H1 (cell line): ENCODE measurements at regions not wholly inside any gene's neighbourhood (a gene's known extent, or its start where the extent isn't known, plus 50 kb on each side); places are given as distances from the start of the nearest gene placed in this dataset.

Experiments
- CEBPB ChIP-seq: IDR thresholded peaks from 2 replicates; pipeline ENCODE4 v1.6.1; 2012; ENCODE audit warnings: low read depth, low read length
- CTCF ChIP-seq, 3 experiments: IDR thresholded peaks; 1 replicate in 2 of 3; 2 replicates in 1 of 3; pipeline versions ENCODE4 v1.5.1 to v1.6.1; 2011; ENCODE audit warnings: low read length in 3 of 3, mild to moderate bottlenecking in 3 of 3, inconsistent platforms in 2 of 3, low read depth in 1 of 3, moderate library complexity in 1 of 3; ENCODE audit not compliant: insufficient read depth in 1 of 3; ENCODE audit errors: control extremely low read depth in 1 of 3
- POLR2AphosphoS5 ChIP-seq: IDR thresholded peaks from 2 replicates; pipeline ENCODE4 v1.6.1; 2011; ENCODE audit warnings: low read depth, low read length
- TAF1 ChIP-seq: IDR thresholded peaks from 2 replicates; pipeline ENCODE4 v1.6.1; 2011; ENCODE audit warnings: mild to moderate bottlenecking, low read depth, low read length

- TF ChIP-seq CTCF (IDR thresholded peaks at IDR 0.05; ENCODE audit: control extremely low read depth in 1 of 3, insufficient read depth in 1 of 3, low read depth in 1 of 3, low read length in 3 of 3) (no peak), POLR2AphosphoS5 (no peak), CEBPB (no peak), TAF1 (no peak)
Measured at GRCh38 chr13:89846926-89847585, 1500.4 kb upstream of the MIR17HG start.
